Stimulated activated CD4-positive, alpha-beta T cell treated with anti-CD3 and anti-CD28 coated beads, TNF-alpha, amount 100 ng/mL, for 1 hour (primary cell): ENCODE measurements at regions not wholly inside any gene's neighbourhood (a gene's known extent, or its start where the extent isn't known, plus 50 kb on each side); places are given as distances from the start of the nearest gene placed in this dataset.
A peak's percentile ranks its signal among the peaks of the same experiment; 100 is the strongest.
"Not testable (repeated sequence)": the region's sequence is repeated elsewhere in the genome, so short reads cannot be mapped to it uniquely, and the experiment has no call there.

Experiments used
- DNase-seq, 3 donors: peaks; one replicate each; pipeline ENCODE4 v3.0.0-alpha.2; 2020; ENCODE audit warnings: low read depth in 3 of 3, low spot score in 1 of 3

DNA sequence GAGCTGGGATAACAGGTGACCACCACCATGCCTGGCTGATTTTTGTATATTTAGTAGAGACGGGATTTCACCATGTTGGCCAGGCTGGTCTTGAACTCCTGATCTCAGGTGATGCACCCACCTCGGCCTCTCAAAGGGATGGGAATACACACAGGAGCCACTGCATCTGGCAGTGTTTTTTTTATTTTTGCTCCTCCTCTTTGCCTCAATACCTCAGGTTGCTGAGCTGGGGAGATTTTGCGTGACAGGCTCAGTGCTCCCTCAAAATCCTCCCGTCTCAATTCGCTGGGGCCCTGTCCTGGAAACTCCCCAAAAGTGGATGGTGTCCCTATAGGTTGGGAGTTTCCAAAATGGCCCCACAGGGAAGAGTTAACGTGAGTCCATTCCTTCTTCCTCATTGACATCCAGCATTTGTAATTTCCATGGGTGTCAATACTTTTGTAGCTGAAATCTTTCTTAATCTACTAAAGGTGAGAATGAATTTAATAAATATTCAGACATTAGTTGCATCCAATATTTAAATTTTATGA, 71.8 kb downstream of the GGTLC2 start:
- DNase-seq = no peak

DNA sequence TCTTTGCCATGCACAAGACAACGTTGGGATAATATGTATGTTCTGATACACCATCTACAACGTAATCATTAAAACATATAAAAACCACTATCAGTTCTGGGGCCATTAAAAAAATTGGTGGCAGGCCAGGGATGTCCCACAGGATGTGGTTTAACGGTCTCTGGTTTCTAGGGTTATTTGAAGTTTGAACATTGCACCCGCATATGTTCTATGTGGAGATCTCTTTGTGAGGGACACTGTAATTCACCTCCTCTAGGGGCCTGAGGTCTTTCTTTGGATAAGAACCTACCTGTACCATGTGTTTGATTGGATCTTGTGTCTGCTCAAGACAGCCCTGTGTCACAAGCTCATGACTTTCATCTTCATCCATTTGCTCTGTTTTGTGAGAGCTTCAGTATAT, 73.2 kb downstream of the GGTLC2 start:
- DNase-seq = no peak

DNA sequence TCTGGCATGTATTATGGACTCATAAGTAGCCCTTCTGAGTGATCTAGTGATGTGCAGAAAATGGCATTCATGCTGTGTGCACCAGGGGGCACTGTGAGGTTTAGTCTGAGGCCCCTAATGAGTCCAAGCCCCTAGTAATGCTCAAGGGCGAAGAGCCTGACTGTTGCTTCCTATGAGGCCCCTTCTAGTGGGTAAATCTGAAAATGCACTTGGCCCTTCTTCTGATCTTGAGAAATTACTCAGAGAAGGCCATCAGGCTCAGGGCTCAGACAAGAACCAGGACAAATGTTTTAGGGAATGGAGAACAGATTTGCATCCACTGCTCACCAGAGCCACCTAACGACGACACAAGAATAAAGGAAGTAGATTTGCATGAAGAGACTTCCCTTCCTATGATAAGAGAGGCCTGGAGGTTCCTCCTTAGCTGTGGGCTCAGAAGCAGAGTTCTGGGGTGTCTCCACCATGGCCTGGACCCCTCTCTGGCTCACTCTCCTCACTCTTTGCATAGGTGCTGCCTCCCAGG, 75.8 kb downstream of the GGTLC2 start:
- DNase-seq = no peak

DNA sequence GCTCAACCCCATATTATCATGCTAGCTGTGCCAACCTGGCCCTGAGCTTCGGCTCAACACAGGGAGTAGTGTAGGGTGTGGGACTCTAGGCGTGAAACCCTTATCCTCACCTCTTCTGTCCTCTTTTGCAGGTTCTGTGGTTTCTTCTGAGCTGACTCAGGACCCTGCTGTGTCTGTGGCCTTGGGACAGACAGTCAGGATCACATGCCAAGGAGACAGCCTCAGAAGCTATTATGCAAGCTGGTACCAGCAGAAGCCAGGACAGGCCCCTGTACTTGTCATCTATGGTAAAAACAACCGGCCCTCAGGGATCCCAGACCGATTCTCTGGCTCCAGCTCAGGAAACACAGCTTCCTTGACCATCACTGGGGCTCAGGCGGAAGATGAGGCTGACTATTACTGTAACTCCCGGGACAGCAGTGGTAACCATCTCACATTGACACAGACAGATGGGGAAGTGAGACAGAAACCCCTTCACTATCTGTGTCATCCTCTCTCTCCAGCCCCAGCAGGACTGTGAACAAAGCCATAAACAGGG, 76.4 kb downstream of the GGTLC2 start:
- no peak for DNase-seq

DNA sequence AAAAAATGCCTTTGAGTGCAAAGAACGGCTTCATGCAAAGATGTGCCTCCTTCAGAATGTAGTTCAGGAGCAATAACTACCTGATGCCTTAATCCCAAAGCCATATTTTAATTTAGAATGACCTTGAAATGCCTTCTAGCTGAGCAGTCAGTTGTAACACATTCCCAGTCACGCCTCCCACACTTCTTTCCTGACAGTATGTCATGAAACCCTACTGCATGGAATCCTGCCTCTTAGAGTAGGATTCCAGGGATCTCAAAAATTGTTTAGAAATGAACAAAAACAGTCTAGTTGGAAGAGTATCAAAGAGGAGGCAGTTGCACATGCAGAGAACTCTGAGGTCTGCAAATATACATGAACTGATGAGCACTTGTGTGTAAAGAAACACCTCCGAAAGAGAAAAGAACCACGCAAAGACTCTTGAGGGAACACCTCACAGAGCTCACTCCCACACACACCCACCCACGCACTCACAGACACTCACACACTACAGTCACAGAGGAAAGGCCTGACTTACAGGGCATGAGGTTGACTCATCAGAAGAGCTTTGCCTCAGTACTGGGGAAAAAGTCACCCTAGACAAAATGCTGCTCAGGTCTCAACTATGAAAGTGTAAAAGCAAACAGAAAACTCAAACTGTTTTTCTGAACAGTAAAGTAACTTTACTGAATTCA, 77.4 kb downstream of the GGTLC2 start:
- DNase-seq = peak in 2 of 3 donors; percentile 6 to 64

DNA sequence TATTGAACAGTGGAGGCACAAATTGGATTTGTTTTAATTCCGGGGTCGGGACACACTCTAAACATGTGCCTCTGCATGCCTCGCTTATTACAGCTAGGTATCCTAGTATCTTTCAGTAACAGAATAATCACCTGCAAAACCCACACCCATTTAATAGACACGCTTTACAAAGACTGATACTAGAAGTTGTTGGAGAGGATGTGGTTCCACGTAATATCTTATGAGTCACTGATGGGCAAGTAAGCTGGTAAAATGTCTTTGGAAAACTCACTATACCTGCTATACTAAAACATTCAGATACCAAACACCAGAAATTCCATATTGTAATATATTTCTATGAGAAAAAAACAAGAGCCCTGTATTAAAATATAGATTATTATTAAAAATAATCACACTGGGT, 84.0 kb downstream of the GGTLC2 start:
- no peak for DNase-seq

DNA sequence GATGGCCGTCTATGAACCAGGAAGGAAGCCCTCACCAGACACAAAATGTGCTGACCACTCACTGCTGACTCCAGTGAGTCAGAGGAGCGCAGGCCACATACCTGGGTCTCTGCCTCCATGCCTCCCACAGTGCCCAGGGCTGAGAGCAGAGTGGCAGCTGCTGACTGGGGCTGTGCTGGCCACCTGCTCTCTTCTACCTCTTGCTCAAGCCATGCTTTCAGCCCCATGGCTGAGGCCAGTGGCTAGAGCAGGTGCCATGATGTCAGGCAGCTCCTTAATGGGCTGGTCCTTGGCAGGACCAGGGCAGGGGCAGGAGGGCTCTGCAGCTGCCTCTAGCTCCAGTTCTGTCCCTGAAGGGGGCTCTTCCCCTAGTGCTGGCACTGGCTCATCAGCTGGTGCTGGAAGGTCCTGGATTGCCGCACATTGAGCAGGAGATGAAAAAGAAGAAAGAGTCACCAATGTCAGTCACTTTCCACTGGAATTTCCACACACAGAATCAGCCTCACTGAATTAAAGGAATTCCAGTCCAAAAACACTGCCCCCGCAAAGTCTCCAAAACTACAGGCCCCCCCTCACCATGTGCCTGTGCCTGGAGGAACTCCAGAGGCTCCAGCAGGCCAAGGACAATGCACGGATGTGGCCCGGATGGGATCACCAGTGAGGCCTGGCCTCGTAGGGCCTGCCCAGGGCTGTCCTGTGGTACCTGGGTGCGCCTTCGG, 86.4 kb downstream of the GGTLC2 start:
- no peak for DNase-seq

DNA sequence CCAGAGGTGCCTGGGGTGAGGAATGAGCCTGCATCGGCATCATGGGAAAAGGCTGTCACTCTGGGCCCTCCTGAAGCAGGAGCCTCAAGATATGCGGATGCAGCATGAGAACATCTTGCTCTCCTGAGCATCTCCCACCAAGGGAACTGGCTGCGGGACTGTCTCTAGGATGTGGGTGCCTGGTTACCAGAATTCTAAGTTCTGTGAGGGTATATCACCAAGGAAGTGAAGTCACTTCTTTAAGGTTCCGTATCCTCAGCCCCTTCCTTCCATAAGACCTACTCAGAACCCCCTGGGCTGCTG, 86.9 kb downstream of the GGTLC2 start:
- DNase-seq = no peak

DNA sequence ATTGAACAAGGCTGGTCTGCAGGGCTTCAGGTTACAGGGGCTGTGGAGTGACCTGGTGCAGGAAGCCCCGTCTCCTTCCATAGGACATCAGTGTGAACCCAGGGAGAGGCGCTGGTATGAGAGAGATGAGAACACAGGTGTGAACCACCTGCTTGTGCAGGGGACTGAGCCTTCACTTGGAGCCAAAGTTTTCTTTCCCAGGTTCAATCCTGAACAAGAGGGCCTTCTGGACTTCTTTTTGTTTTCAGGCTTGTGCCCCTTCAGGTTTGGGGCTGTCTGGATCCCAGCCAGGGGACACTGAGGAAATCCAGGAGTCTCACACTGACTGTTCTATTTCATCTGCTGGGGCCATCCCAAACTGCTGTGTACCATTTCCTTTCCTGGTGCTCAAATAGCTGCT, 88.6 kb downstream of the GGTLC2 start:
- DNase-seq = not testable (repeated sequence)

DNA sequence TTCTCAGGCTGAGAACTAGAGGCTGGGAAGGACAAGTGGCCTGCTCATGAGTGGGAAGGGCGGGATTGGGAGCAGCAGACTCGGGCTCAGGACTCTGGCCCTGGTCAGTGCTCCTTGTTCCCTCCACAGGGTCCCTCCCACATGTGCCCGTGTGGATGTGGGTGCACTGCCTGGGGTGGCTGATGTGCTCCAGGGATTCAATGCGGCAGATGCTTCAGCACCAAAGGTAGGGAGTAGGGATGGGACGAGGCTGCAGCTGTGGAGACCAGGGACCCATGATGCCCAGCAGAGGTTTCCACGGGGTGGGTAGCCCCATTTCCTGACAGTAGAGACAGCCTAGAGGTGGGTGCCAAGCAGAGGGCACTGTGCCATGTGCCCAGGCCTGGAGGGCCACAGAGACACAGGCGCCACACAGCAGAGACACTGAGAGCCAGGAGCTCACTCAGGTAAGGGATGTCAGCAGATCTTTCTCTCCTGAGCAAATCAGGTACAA, 89.5 kb downstream of the GGTLC2 start:
- DNase-seq = no peak

DNA sequence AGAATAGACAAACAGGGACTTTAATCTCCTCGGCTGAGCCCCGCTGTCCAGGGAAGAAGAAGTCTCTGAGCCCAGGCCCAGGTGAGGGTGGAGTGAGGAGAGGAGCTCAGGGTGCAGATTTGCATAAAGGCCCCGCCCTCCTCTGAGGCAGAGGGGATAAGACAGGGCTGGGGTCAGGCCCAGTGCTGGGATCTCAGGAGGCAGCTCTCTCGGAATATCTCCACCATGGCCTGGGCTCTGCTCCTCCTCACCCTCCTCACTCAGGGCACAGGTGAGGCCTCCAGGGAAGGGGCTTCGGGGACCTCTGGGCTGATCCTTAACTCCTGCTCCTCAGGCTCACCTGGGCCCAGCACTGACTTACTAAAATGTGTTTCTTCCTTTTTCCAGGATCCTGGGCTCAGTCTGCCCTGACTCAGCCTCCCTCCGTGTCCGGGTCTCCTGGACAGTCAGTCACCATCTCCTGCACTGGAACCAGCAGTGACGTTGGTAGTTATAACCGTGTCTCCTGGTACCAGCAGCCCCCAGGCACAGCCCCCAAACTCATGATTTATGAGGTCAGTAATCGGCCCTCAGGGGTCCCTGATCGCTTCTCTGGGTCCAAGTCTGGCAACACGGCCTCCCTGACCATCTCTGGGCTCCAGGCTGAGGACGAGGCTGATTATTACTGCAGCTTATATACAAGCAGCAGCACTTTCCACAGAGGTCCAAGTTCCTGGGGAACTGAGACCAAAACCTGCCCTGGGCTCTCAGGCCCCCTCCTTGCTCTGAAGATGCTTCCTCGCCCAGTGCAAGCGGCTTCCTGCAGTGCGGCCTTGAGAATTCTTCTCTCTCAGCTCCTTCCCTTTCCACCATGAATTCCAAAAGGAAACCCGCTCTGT, 90.2 kb downstream of the GGTLC2 start:
- not testable (repeated sequence) for DNase-seq

DNA sequence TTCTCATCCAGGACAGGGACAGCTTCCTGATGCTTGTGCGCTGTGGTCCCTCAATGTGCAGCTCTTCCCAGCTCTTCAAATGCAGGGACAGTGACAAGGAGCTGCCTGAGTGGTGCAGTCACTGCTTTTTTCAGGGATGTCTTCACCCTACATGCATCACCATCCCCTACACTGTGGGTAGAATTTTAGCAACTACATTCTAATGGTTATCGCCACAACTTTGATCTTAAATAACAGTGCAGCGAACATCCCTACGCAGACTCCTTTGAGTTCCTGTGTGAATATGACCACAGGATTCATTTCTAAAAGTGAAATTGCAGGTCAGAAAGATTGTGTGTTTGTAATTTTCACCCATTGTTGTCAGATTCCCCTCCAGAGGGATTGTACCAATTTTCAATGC, 90.9 kb downstream of the GGTLC2 start:
- not testable (repeated sequence) for DNase-seq

DNA sequence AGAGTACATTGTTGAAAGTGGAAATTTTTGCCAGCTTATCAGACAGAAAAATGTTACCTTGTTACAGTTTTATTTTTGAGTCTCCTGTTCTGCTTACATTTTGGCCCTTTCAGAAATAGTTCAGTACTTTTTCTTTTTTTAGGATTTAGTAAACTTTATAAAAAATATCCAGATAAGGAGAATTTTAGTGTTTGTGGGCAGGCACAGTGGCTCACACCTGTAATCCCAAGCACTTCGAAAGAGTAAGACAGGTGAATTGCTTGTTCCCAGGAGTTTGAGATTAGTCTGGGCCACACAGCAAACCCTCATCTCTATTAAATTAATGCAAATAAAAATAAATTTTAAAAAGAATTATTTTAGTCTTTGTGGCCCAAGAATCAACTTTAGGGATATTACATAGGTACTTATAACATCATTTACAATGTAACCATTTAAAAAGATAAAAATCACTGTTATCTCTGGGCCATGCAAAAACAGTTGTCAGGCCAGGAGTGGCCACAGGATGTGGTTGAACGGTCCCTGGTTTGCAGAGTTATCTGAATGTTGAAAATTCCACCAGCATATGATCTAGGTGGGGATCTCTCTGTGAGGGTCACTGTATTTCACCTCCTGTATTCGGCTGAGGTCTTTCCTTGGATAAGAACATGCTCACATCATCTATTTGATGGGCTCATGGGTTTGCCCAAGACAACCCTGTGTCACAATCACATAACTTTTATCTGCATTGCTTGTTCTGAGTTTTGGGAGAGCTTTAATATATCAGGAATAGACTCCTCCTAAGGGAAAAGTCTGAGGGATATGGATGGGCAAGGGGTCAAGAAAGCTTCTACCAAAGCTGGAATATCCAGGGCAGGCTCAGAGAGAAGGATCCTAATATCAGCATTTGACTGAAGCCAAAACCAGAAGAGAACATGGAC, 91.5 kb downstream of the GGTLC2 start:
- DNase-seq = no peak

DNA sequence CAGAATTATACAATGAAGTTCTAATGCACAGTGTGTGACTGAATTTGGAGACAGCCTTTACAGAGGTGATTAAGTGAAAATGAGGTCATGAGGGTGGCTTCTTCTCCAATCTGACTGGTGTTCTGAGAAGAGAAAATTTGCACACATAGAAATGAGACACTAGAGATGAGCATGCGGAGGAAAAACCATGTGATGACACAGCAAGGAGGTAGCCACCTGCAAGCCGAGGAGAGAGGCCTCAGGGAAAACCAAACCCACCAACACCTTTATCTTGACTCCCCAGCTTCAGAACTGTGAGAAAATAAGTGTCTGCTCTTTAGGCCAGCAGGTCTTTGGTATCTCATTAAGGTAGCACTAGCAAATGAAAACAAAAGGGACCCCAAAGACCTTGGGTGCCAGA, 93.2 kb downstream of the GGTLC2 start:
- DNase-seq = no peak

DNA sequence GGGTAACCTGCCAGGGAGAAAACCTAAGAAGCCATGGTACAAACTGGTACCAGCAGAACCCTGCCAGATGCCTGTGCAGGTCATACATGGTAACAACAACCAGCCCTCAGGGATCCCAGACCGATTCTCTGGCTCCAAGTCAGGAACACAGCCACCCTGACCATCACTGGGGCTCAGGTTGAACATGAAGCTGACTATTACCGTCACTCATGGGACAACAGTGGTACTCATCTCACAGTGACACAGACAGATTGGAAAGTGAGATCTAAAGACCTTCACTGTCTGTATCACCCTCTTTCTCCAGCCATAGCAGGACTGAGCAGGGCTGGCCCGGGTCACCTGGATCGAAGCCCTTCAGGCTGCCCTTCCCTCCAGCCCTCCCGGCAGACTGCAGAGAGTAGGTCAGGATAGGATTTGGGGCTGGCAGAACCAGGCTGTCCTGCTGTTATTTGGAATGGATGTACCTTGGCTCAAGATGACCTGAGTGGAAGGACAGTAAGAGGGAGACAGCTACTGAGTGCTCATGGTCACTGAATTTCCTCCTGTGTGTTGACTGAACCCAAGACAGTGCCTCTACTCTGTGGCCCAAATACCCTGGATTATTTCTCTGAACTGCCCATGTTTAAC, 94.7 kb downstream of the GGTLC2 start:
- DNase-seq = no peak

DNA sequence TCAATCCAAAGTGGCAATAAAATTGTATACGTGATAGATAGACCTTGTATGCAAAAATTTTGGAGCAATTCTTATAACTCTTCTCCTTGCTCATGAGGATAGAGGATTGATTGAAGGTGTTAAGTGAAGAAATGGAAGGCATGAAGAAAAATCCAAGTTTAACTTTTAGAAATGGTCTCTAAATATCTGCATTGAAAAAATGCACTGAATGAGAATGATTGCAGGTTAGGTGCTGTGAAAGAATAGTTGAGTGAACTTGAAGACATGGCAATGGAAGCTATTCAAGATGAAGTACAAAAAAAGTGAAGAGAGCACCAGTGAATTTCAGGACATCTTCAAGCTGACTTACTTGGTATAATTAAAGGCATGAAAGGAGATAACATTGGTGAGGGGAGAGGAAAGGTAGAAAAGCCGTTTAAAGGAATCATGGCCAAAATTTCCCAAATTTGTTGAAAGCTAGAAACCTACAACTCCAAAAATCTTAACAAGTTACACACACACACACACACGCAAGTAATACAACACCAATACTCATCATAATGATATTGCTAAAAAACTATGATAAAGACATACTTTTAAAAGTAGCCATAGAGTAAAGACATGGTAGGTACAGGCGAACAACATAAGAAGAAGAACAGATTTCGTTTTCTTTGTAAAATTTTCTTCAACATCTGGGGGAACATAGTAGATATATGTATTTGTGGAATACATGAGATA, 96.3 kb downstream of the GGTLC2 start:
- no peak for DNase-seq

DNA sequence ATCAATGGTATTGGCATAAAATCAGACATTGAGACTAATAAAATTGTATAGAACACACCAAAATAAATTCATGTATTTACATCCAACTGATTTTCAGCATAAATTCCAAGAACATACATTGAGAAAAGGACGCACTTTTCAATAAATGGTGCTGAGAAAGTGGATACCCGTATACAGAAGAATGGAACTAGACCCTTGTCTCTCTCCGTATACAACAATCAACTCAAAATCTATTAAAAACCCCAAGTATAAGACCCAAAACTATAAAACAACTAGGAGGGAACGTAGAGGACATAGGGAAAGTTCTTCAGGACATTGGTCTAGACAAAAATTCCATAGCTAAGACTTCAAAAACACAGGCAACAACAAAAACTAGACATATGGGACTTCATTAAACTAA, 97.4 kb downstream of the GGTLC2 start:
- DNase-seq = no peak

DNA sequence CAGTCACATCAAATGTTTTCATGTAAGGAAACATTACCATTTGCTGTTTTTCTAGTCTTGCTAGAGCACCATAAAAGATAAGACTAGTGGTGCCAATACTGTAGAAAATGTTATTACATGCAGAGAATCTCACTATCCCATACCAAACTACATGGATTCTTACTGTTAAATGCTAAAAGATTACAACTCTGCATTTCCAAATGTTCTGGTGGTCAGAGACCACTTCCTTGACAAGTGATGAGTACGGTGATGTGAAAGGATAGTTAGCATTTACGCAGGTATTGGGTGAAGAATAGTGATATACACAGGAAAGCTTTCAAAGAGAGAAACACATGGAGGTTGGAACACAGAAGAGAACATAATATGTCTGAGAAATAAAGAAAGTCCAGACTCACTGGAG, 98.2 kb downstream of the GGTLC2 start:
- no peak for DNase-seq

DNA sequence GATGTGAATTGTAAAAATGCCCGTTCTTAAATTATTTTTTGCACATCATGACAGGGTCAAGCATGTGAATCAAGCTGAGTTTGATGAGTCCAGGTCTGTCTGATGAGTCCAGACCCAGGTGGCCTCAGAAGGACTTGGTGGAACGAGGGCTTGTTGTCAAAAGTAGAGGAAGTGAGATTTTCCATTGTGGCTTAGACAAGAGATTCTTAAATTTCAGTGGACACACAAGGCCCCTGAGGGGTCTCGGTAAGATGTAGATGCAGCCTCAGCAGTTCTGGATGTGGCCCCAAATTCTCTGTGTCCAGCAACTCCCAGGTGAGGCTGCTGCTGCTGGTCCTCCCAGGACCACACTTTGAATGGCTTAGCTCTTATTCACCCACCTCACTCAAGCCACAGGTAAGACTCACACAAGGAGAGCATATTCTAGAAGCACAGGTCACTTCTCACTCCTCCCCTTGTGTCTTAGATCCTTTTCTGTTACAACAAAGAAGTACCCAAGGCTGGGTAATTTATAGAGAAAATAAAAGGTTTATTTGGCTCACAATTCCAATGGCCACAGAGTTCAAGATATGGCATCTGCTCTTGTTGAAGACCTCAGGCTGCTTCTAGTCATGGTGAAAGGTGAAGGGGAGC, 98.8 kb downstream of the GGTLC2 start:
- DNase-seq = no peak
